ENCODE measurements at regions not wholly inside any gene's neighbourhood (a gene's known extent, or its start where the extent isn't known, plus 50 kb on each side); places are given as distances from the start of the nearest gene placed in this dataset.
"Not testable (repeated sequence)": the region's sequence is repeated elsewhere in the genome, so short reads cannot be mapped to it uniquely, and the experiment has no call there.

DNA sequence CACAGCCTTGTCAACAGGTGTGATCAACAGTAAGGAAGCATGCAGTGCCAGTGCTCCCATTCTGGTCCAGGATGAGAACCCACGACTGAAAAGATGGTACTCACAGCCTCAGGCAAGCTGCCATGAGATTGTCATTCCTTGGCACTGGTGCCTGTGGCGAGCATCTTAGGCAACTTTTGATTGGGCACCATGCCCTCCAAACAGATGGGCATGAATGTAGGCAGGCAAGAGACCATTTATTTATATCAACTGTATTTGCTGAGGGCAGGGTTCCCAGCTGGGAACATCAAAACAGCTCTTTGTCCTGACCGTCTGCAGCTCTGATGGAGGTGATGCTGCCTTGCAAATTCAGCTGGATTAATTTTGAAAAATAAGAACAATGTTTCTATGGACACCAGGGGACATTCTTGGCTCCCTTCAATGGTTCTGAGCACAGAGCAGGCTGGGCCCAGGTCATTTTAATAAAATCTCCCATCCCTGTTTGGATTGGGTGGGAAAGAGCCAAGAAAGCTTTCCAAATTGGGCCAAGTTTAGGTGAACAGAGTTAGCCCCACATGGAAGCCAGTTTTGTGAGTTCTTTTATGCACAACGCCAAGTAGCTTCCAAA, 522.5 kb downstream of the RMST start:
- no peak for DNase-seq (ENCODE audit: low read depth)

DNA sequence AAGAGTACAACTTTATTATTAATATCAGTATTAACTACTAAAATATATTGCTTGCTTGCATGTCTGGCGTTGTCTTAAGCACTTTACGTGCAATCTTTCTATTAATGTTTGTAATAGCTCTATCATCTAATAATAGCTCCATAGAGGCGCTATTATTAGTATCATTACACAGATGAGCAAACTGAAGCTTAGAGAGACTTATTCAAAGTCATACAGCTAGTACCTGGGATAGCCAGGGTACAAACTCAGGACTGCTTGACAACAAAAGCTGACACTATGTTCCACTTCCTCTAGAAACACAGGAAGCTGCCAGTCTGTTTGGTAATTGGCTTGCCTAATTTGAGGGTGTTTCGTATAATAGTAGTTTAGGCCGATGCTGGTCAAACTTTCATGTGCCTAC, 523.2 kb downstream of the RMST start:
- no peak for DNase-seq (ENCODE audit: low read depth)

DNA sequence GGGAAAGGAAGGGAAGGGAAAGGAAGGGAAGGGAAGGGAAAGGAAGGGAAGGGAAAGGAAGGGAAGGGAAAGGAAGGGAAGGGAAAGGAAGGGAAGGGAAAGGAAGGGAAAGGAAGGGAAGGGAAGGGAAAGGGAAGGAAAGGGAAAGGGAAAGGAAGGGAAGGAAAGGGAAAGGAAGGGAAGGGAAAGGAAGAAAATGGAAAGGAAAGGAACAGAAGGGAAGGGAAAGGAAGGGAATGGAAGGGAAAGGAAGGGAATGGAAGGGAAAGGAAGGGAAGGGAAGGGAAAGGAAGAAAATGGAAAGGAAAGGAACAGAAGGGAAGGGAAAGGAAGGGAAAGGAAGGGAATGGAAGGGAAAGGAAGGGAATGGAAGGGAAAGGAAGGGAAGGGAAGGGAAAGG, 526.0 kb downstream of the RMST start:
- DNase-seq (ENCODE audit: low read depth): not testable (repeated sequence)

DNA sequence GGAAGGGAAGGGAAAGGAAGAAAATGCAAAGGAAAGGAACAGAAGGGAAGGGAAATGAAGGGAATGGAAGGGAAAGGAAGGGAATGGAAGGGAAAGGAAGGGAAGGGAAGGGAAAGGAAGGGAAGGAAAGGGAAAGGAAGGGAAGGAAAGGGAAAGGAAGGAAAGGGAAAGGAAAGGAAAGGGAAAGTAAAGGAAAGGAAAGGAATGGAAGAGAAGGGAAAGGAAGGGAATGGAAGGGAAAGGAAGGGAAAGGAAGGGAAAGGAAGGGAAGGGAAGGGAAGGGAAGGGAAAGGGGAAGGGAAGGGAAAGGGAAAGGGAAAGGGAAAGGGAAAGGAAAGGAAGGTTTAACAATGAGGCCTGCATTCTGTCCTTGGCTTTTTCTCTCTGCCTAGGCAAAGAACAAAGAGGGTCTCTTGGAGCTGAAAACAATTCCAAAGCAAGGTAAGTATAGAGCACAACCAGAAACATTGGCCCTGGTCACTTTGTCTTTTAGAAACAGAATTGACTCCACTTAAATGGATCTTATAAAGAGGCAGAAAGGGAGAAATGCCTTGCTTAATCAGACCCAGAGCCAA, 525.9 kb upstream of the TMPO start:
- no peak for DNase-seq (ENCODE audit: low read depth)

DNA sequence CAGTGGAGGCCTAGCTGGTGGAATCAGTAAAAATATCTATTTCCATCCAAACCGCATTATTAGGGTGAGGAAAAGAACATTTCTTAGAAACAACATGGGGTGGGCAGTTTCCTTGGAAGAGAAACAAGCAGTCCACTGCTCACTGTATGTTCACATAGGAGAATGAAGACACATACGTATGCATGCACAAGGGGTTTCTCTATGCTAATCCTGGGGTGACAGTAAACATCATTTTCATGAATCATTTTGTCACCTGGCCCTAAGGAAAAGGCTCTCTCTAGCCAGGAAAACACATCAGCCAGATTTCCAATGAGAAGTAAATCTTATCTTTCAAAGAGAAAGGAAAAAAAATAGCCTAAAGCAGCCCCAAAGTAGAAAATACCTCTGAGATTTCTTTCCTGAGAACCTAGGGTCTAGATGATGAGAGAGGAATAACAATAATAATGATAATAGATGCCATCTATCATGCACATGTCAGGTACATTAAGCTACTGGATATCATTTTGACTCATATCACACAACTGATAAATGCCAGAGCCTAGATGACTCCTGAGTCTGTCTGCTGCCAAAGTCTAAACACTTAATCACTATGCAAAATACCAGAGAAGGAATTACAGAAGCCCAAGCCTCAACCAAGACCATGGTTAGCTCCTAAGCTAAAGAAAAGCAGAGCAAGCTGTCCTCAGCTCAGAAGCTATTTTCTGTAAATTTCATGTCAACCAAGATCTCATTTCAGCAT, 520.5 kb upstream of the TMPO start:
- DNase-seq (ENCODE audit: low read depth): no peak

DNA sequence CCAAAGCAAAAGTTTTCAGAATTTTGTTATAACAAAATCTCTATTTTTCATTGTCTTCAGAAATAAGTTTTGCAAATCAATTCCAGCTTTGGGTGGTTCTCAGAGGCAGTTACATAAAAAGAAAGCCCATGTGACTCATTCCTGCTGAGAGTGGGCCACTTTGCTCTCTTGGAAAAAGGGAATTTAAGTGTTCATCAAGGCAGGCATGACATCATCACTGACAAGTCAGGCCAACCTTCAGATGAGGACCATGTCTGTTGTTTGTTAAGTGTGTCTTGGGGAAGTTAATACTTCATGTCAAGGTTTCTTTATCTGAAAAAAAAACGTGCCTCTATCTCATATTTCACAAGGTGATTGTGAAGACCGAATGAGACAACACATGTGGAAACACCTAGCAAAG, 519.8 kb upstream of the TMPO start:
- DNase-seq (ENCODE audit: low read depth): no peak

DNA sequence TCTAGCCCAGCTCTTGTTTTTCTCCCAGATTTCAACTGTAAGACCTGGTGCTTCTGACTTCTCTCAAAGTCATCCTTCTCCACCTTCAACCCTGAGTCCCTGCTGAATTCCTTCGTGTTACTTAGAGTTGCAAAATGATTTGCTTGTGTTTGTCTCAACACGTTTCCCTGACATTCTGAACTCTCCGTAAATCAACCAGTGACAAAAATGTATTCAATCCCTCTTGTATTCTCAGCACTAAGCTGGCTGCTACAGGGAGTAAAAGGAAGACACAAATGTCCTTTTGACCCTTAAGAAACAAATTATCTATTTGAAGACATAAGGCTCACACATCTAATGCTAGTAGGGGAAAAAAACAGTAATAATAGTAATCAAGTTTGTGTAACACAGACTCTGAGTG, 514.0 kb upstream of the TMPO start:
- no peak for DNase-seq (ENCODE audit: low read depth)

DNA sequence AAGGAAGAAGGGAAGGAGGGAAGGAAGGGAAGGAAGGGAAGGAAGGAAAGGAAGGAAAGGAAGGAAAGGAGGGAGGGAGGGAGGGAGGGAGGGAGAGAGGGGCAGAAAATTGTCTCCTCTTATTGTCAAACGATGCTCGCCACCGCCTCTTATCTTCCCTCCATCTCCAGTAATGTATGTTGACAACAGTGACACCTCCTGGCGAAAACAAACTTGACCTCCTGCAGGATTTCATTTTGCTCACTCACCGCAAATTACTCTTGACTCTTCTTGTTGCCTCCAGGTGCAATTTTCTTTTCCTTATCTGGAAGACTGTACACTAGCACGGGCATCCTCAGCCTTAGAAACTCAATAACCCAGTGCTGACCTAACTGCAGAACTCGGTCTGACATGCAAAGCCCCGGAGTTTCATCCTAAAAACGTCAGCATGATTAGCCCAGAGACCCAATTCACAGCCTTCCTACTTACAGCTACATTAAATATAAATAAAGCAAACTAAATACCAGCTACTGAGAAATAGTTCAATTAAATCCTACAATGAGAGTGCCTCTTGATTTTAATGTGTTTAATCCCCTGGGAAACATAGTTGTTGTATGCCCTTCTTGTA, 512.4 kb upstream of the TMPO start:
- no peak for DNase-seq (ENCODE audit: low read depth)

DNA sequence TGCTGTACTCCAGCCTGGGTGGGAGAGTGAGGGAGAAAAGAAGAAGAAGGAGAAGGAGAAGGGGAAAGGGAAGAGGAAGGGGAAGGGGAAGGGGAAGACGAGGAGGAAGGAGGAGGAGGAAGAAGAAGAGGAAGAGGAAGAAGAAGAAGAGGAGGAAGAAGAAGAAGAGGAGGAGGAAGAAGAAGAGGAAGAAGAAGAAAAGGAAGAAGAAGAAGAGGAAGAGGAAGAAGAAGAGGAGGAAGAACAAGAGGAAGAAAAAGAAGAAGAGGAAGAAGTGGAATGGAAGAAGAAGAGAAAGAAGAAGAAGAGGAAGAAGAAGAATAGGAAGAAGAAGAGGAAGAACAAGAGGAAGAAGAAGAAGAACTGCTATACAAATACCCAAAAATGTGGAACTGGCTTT, 507.4 kb upstream of the TMPO start:
- DNase-seq (ENCODE audit: low read depth): no peak

DNA sequence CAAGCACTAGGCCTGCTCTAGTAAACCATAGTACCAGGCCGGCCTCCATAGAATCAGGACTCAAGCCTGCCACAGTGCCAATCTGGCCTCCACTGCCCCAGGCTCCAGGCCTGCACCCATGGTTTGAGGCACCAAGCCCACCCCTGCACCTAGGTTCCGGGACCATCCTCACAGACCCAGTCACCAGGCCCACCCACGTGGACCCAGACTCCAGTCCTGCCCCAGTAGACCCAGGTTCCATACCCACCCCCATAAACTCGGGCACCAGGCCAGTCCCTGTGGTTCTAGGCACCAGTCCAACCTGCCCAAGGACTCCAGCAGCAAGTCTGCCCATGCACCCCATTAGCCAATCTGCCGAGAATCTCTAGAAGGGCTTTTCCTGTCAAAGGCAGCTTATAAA, 501.8 kb upstream of the TMPO start:
- no peak for DNase-seq (ENCODE audit: low read depth)

DNA sequence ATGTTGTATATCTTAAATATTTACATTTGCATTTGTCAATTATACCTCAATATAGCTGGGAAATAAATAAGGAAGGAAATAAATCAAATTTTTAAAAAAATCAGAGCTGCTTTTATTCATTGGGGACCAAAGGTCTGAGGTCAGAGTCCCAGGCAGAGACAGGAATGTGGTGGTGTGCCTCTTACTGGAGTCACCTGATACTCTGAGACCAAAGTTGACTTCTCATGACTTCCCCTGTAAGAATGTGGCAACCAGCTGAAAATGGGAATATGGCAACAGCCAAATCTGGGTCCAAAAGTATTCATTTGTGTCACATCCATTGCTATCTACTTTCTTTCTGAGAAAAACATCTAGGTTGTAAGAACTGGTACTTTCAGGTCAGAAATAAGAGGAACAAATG, 496.6 kb upstream of the TMPO start:
- no peak for DNase-seq (ENCODE audit: low read depth)

DNA sequence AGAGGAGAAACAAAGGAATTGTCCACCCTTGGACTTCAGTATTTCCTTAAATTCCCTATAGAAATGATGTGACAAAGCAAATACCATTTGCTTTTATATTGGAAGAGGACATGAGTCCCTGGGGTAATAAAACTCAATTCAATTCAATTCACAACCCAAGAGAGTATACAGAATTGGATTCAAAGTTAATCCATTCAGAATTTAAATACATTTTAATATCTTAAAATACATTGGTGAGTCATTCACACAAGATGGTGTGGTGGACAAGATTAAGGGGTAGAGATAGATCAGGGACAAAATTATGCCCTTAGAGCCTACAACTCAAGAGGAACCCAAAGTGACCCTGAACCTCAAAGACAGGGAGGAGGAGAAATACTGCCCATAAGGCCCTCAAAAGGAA, 495.0 kb upstream of the TMPO start:
- no peak for DNase-seq (ENCODE audit: low read depth)

DNA sequence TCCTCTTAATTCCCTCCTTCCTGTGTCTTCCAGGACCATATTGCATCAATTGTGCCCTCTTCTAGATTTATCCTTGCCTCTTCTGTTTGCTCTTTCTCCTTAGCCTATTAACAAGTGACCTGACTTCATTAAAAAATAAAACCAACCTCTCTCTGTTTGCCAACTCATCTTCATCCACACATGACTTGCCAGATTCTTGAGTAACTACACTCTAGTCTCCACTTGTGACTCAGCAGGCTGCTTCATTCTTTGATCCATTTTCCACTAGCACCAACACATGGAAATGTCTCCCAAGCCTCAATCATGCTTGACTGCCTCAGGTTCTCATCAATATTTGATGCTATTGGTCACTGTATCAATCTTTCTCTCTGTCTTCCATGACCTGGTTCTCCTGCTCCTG, 492.4 kb upstream of the TMPO start:
- no peak for DNase-seq (ENCODE audit: low read depth)

DNA sequence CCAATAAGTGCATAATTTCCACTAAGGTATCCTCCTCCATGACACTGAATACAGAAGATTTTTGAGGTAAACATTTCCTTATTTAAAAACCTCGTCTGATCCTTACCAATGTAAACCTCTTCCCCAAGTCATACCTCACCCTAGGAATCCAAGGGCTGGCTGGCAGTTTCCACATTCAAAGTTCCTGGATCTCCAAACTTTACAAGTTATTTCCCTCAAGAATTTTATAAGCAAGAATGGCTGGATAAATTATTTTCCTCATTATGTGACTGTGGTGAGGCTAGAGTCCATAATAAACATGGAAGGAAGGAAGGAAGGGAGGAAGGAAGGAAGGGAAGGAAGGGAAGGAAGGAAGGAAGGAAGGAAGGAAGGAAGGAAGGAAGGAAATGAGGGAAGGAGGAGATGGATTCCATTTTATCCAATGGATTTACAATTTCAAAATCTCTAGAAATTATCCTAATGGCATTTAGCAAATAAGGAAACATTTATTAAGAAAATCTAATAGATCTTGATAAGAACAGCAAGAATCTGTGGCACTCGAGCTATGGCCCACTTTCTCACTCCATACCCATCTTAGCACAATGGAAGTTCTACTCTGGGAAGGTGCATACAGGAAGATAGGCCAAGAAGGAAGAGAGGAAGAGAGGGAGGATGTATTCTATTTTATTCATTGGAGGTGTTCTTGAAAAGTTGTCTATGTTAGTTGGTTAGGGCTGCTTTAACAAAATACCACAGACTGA, 477.8 kb upstream of the TMPO start:
- no peak for DNase-seq (ENCODE audit: low read depth)

DNA sequence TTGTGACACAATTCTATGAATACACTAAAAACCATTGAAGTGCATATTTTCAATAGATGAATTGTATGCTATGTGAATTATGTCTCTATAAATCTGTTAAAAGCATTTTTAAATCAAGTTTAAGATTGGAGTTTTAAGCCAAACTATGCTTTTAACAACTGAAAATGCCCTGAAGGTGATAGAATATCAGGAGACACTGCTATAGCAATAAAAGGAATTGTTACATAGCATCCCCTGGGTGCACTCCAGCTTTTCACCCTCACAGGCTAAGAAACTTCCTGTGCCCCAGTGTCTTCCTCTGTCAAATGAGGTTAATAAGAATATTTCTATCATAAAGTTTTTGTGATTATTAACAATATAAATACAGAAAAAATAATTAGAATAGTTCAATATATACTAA, 472.7 kb upstream of the TMPO start:
- DNase-seq (ENCODE audit: low read depth): no peak

DNA sequence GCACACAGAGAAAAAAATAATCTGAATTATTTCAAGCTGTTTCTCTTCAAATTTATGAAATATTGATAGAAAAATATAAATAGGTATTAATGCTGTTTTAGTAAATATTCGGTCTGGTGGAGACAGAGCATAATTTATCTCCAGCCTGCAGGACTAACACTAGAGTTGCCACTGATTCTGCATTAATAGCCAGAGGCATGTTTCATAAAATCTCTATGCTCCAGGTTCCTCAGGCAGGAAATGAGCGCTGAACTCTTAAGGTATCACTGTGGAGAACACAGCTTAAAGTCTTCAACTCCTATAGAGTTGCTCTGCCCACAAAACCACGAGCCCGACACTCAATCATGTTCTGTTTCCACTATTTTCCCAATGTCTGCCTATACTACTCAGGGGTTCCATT, 470.0 kb upstream of the TMPO start:
- no peak for DNase-seq (ENCODE audit: low read depth)

DNA sequence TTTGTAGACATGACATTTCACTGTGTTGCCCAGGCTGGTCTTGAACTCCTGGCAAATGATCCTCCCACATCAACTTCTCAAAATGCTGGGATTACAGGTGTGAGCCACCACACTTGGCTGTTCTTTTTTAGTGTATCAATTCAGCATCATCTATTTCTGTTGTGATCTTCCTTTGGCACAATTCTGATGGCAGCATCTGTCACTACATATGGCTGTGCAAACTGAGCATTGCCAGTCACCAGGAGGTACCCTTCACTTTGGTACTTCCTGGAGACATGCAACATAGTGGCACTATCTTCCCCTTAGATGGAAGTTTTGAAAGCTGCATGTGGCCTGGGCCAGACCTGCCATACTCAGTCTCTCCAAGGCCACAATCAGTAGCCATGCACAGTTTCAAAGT, 467.1 kb upstream of the TMPO start:
- DNase-seq (ENCODE audit: low read depth): no peak

DNA sequence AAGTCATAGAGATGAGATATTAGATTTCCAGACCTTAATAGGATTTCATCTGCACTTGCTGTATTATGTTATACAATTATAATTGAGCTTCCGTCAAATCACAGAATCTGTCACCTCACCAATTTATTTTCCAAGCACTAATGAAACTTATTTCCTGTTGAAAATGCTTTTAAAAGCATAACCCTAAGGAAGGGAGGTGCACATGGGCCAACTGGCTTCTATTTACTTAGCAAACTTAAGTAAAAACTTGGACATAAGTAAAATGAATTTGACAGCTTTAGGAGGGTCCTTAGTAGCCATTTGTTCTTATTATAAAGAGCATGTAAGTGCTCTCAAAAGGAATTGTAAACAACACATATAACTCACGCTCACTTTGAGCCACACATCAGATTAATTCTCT, 462.2 kb upstream of the TMPO start:
- no peak for DNase-seq (ENCODE audit: low read depth)

DNA sequence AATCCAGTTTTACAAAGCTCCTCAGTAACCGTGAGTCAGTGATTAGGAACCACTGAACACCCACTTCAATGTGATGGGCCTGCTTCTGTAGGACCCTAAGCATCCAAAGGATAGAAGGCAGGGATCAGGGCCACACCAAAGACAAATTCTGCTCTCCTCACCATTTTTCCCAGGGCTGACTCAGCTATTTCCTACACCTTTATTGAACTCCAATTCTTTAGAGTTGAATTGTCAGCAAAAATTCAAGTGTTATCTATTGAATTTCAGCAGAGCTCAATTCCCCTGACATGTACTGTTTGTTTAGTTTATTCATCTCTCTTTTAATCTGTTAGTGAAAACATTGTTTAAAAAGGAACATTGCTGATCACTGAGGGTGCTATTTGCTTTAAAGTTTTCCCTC, 457.7 kb upstream of the TMPO start:
- DNase-seq (ENCODE audit: low read depth): no peak

DNA sequence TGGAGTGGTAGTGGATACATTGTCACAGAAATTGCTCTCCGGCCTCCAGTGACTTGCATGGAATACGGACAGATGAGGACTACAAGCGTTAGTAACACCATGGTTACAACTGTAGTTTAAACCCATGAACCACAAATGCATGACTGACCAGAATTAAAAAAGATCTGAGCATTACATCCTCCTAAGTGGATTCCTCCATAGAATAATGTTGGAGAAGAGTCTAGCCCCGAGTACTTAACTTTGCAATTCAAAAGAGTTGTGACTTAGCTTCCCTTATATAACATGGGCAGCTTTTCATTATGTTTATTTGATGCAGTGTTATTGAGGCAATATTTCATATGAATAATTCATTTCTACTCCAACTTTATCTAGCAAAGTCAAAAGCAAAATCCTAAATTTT, 457.2 kb upstream of the TMPO start:
- DNase-seq (ENCODE audit: low read depth): no peak

DNA sequence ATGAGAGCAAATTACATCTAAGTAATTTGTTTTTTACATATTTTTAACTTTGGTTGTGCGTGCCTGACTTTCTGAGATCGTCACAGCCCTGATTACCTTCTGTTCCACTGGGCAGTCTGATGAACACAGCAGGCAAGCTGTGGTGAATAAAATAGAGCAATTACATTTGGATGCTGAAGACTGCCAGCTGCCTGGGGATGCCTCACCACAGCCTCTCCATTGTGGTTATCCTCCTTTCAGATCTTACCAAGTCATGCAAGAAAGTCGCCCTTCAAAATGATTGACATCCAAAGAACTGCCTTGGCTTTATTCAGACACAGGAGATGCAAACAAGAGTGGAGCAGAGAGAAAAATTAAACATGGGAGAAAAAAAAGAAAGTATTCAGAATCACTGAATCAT, 456.6 kb upstream of the TMPO start:
- DNase-seq (ENCODE audit: low read depth): no peak

DNA sequence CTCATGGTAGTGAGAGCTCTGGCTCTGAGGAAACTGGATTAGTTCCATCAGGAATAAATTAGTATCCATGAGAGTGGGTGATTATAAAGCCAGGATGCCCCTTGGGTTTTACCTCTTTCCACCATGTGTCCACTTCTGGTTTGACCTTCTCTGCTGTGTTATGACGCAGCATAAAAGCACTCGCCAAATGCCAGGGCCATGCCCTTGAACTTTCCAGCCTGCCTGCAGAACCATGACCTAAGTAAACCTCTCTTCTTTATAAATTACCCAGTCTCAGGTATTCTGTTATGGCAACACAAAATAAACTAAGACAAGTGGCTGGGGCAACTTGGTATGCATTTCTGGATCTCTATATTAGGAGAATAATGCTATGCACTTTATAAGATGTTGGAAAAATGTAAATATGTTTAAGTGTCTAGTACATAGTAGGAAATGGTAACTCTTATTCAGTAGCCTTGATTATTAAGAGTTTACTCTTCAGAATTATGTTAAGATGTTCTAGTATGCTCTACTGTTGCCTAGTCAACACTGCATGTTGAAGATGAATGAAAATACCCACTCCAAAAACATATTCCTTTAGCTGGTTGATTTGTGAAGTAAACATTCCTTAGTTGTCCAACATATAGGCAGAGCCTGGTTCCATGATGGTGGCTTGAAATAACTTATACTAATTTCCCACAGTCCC, 455.6 kb upstream of the TMPO start:
- DNase-seq (ENCODE audit: low read depth): no peak

Measured in GM04503 (cell line).